ENCODE measurements at regions not wholly inside any gene's neighbourhood (a gene's known extent, or its start where the extent isn't known, plus 50 kb on each side); places are given as distances from the start of the nearest gene placed in this dataset.

DNA sequence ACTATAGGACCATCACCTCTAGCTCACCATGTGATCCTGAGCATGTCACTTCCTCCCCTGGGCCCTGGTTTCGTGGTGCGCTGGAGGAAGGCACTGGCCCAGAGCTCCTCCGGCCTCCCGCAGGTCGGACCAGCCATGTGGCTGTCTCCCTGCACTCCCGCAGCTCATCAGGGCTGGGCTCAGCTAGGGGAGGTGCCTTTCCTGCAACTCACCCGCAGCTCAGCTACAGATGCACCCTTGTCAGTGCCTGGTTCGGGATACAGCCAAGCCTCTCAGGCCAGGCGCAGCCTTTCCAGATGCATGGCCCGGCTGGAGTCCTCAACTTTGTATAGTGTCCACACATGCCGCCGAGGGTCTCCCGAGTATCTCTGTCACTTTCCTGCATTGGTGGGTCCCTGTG is 138.2 kb upstream of the VSTM2B start:
- no peaks in the 10 kb centered on the region for H3K9me3 Mint-ChIP-seq
- no peaks in the 10 kb centered on the region for H3K4me1 Mint-ChIP-seq
- DNase-seq, result no peak
- ChIA-PET POLR2A (no interaction called here), CTCF (no interaction called here)
- H3K4me3 Mint-ChIP-seq, result no peak overlapping the region
- no peaks in the 10 kb centered on the region for H3K36me3 Mint-ChIP-seq (ENCODE audit: low read depth)
- no peak overlapping the region for H3K27ac Mint-ChIP-seq
- no peaks in the 10 kb centered on the region for H3K27me3 Mint-ChIP-seq

DNA sequence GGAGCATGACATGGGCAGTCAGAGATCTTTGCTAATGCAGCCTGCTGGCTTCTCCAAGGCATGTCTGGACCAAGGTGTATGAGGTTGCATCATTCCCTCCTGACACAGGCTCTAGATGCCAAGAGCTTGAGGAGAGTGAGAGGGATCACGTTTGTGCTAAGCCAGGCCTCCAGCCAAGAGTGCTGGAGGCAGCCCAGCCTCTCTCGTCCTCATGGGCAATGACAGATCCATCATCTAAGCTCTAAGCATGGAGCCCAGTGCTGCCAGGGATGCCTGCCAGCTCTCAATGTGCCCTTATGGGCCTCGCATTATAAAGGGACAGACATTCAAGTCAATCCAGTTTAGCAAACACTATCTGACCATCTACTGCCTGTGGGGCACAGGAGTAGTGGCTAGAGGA is 136.3 kb upstream of the VSTM2B start:
- Mint-ChIP-seq H3K27ac (no peak overlapping the region), H3K4me3 (no peak overlapping the region), H3K36me3 (ENCODE audit: low read depth) (no peaks in the 10 kb centered on the region), H3K9me3 (no peaks in the 10 kb centered on the region), H3K4me1 (no peaks in the 10 kb centered on the region), H3K27me3 (no peaks in the 10 kb centered on the region)
- no peak for DNase-seq
- POLR2A ChIA-PET, result no interaction called here
- CTCF ChIA-PET, result no interaction called here

DNA sequence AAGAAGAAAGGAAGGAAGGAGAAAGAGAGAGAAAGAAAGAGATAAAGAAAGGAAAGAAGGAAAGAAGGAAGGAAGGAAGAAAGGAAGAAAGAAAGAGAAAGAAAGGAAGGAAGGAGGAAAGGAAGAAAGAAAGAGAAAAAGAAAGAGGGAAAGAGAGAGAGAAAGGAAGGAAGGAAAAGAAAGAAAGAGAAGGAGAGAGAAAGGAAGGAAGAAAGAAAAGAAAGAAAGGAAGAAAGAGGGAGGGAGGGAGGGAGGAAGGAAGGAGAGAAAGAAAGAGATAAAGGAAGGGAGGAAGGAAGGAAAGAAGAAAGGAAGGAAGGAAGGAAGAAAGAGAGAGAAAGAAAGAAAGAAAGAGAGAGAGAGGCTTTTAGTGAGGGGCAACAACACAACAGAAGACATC is 135.1 kb upstream of the VSTM2B start:
- no peaks in the 10 kb centered on the region for H3K9me3 Mint-ChIP-seq

DNA sequence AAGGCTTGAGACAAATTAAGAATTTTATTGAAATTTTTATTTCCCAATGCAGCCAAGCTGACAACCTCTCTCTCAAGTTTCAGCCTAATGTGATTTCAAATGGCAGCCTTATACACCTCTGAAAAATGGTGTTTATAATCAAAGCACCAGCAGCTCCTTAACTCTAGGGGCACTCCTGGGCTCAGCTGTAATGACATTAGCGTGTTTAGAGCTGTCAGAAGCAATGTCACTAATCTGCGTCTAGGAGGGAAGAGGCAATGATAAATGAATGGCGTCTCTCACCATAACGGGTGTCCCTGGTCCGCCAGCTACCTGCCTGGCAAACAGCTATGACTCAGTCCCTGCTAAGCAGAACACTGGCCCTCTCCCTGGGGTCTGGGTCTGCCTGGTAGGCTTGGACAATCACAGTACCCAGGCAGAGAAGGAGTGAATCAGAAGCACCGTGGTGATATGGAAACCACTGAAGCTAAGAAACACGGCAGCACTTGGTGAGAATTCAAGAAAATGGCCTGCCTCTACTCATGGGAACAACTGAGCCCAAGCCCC is 131.8 kb upstream of the VSTM2B start:
- Mint-ChIP-seq H3K4me3 (no peak overlapping the region), H3K36me3 (ENCODE audit: low read depth) (no peaks in the 10 kb centered on the region), H3K27me3 (no peaks in the 10 kb centered on the region), H3K27ac (no peak overlapping the region), H3K9me3 (no peaks in the 10 kb centered on the region), H3K4me1 (no peaks in the 10 kb centered on the region)
- DNase-seq, result no peak
- ChIA-PET POLR2A (no interaction called here), CTCF (no interaction called here)

More for the DNA sequence above, 135.1 kb upstream of the VSTM2B start:
- ChIA-PET POLR2A (no interaction called here), CTCF (no interaction called here)
- H3K27ac Mint-ChIP-seq, result no peak overlapping the region
- H3K4me3 Mint-ChIP-seq, result no peak overlapping the region
- H3K36me3 Mint-ChIP-seq (ENCODE audit: low read depth), result no peaks in the 10 kb centered on the region
- H3K4me1 Mint-ChIP-seq, result no peaks in the 10 kb centered on the region
- no peak for DNase-seq
- H3K27me3 Mint-ChIP-seq, result no peaks in the 10 kb centered on the region

DNA sequence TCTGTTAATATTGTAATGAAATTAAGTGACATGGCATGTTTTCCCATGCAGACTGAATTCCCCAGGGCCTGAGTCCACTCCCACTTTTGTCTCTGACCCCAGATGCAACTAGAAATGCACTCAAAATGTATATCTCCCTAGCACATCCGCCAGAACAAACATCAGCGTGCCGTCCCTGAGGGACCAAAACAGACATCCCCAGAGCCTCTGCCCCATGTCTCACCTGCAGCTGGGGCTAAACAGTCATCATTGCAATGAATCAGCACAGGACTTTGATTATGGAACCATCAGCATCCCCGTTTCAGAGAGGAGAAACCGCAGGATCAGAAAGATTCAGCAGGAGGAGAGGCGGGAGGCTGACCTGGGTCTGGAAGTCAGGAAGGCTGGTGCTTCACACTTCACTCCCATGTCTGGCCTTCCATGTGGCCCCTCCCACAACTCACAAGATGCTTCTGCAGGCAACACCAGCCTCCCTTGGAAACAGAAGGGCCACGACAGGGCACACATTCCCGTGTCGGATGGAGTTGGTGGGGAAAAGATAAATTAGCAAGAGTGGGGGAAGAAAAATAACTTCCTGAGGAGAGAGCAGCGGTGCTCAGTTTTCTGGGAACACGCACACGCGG is 130.6 kb upstream of the VSTM2B start:
- DNase-seq, result no peak
- no peak overlapping the region for H3K4me3 Mint-ChIP-seq
- ChIA-PET CTCF (no interaction called here), POLR2A (no interaction called here)
- H3K9me3 Mint-ChIP-seq, result no peaks in the 10 kb centered on the region
- H3K36me3 Mint-ChIP-seq (ENCODE audit: low read depth), result no peaks in the 10 kb centered on the region
- H3K27me3 Mint-ChIP-seq, result no peaks in the 10 kb centered on the region
- H3K4me1 Mint-ChIP-seq, result no peaks in the 10 kb centered on the region
- H3K27ac Mint-ChIP-seq, result no peak overlapping the region

DNA sequence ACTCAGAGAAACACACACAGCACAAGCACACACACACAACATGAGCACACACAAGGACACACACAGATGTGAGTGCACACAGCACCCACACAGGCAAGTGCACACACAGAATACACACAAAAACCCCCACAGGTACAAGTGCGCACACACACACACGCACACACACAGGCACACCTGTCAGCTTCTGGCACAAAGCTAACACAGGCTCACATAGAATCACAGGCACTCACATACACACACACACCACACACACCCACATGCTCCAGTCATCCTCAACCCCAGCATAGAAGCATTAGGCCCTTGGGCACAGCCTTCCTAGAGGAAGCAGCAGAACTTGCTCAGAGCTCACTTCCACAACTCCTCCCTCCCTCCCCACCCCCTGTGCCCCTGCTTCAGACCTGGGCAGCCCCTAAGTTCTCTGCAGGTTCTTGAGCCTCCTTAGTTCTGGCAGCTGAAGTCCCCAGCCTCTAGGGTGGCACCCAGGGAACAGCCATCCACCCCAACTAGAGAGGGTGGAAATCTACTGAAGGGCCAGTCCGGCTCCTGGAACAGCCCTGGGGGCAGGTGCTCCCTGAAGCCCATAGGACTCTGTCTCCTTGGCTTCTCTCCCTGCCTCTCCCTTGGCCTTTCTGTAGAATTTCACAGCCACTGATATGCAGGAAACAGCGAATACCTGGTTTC is 129.9 kb upstream of the VSTM2B start:
- Mint-ChIP-seq H3K36me3 (ENCODE audit: low read depth) (no peaks in the 10 kb centered on the region), H3K4me3 (no peak overlapping the region), H3K4me1 (no peaks in the 10 kb centered on the region), H3K27ac (no peak overlapping the region), H3K27me3 (no peaks in the 10 kb centered on the region), H3K9me3 (no peaks in the 10 kb centered on the region)
- ChIA-PET CTCF (no interaction called here), POLR2A (no interaction called here)
- DNase-seq, result no peak

DNA sequence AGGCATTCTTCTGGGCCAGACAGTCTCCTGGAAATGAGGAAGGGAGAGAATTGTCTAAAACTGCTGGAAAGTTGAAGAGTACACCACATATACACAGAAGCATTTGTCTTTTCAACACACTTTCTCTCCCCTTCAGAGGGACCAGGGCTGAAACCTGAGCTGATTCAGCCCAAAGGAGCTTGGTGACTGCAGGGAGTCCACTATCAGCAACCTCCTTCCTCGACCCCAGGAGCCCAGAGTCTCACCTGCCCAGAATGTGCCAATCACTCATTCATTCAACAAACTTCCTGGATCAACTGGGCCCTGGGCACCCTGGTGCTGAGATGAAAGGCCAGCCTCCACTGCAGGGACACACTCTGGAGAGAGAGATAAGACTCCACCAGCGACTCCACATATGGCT is 128.9 kb upstream of the VSTM2B start:
- no peak for DNase-seq
- Mint-ChIP-seq H3K27ac (no peak overlapping the region), H3K9me3 (no peaks in the 10 kb centered on the region), H3K36me3 (ENCODE audit: low read depth) (no peaks in the 10 kb centered on the region), H3K4me3 (no peak overlapping the region), H3K27me3 (no peaks in the 10 kb centered on the region), H3K4me1 (no peaks in the 10 kb centered on the region)
- POLR2A ChIA-PET, result no interaction called here
- CTCF ChIA-PET, result no interaction called here

DNA sequence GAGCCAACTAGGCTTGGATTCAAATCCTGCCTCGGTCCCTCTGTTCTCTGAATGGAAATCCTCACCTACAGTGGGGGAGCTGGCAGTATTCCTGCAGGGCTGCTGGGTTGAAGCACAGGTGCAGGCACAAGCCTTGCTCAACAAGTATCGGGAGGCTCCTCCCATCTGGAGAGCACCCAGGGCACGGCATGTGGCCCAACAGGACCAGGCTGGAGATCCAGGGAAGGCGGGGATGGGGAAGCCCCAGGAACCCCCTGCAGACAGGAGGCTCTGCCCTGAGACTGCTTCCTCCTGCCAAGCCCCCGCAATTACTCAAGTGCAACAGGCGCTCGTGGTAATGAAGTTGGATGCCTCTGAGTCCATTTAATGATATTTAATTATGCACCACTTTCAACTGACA is 128.0 kb upstream of the VSTM2B start:
- H3K27me3 Mint-ChIP-seq, result no peaks in the 10 kb centered on the region
- ChIA-PET POLR2A (no interaction called here), CTCF (no interaction called here)
- H3K4me3 Mint-ChIP-seq, result no peak overlapping the region
- DNase-seq, result no peak
- H3K9me3 Mint-ChIP-seq, result no peaks in the 10 kb centered on the region
- H3K4me1 Mint-ChIP-seq, result no peaks in the 10 kb centered on the region
- H3K36me3 Mint-ChIP-seq (ENCODE audit: low read depth), result no peaks in the 10 kb centered on the region
- H3K27ac Mint-ChIP-seq, result no peak overlapping the region

DNA sequence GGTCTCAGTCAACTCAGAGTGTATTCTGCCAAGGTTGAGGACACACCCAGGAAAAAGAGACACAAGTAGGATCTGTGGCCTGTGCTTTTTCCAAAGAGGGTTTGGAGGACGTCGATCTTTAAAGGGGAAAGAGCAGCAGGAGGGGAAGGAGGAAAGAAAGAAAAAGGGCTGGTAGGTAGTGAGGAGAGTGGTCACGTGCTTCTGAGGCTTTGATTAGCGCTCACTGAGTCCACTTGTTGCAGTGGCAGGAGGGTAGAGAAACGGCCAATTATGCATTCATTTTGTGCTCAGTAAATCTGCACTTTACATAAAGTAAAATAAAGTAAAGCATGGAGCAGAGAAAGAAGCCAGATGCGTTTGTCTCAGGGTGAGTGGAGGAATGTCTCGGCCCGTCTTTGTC is 126.0 kb upstream of the VSTM2B start:
- H3K27ac Mint-ChIP-seq, result no peak overlapping the region
- no peak for DNase-seq

DNA sequence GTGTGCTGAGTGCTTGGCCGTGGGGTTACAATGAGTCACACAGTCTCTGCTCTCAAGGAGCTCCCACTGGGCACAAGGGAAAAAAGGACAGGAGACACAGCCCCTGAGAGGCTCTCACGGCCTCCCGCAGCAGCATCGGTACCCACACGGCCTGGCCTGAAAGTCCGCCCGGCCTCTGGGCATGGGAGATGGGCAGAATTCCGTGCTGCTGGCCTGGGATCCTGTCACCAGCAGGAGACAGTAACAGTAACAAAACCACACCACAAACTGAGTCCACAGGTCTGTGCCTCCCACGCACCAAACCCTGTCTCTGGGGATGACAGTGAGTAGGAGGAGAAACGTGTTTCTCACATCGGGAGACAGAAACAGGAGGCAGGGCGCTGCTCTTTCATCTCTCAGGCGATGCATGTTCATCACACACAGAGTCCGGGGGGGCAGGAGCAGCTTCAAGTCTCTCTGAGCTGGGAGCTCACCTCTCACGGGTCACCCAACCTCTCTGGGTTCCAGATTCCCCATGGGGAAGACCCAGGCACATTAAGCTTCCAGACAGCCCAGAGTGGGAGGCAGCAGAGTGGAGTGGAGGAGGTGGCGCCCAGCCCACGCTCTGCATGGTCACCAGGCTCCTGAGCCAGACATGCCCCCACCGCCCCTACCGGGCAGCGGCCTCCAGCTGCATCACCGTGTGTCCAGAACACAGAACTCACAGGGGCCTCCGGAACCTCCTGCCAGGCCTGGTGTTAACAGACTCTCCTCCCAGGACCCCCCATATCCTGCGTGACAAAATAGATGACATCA is 124.7 kb upstream of the VSTM2B start:
- Mint-ChIP-seq H3K27ac (no peak overlapping the region), H3K36me3 (ENCODE audit: low read depth) (no peaks in the 10 kb centered on the region), H3K27me3 (peaks cover 7% of the 10 kb centered on the region), H3K4me1 (no peaks in the 10 kb centered on the region), H3K4me3 (no peak overlapping the region), H3K9me3 (no peaks in the 10 kb centered on the region)
- CTCF ChIA-PET, result no interaction called here
- POLR2A ChIA-PET, result no interaction called here
- no peak for DNase-seq

More for the DNA sequence above, 126.0 kb upstream of the VSTM2B start:
- ChIA-PET POLR2A (no interaction called here), CTCF (no interaction called here)
- Mint-ChIP-seq H3K4me3 (no peak overlapping the region), H3K9me3 (no peaks in the 10 kb centered on the region), H3K4me1 (no peaks in the 10 kb centered on the region), H3K36me3 (ENCODE audit: low read depth) (no peaks in the 10 kb centered on the region), H3K27me3 (peaks cover 3% of the 10 kb centered on the region)

DNA sequence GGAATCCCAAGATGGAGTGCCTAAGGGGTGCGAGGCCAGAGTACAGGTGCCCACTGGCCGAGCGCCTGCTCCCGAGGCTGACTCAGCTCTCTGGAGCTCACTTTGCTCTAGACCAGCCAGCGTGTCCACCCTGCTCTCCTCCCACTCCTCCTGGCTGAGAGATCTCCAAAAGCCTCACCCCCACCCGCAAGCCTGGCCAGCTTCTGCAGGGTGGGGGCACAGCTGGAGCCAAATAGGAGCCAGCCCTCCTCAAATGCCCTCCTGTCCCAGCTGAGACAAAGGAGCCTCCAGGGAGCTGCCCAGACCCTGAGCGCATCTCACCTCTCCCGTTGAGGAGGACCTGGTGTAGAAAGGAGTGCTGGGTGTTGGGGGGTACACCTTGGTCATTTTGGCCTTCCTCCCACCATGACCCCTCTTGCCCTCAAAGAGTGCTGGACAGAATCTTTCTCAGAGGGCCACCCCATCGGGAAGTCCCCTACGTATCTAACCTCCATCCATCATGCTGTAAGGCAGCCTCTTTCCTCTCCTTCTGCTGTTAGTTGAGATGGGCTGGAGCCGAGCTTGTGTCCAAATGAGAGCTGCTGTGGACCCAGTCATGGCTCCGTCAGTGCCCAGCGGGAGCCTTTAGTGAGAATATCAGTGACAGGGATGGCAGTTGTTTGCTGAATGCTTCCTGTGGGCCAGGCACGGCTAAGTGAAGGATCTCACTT is 123.9 kb upstream of the VSTM2B start:
- Mint-ChIP-seq H3K9me3 (no peaks in the 10 kb centered on the region), H3K27ac (no peak overlapping the region), H3K4me3 (no peak overlapping the region), H3K27me3 (peaks cover 7% of the 10 kb centered on the region), H3K36me3 (ENCODE audit: low read depth) (no peaks in the 10 kb centered on the region), H3K4me1 (no peaks in the 10 kb centered on the region)
- CTCF ChIA-PET, result no interaction called here
- no peak for DNase-seq
- POLR2A ChIA-PET, result interaction anchor here (0.6 kb wide), 1 partner anchor 568 kb away, joined by 3 read pairs; no protein-coding TSS in a partner anchor

DNA sequence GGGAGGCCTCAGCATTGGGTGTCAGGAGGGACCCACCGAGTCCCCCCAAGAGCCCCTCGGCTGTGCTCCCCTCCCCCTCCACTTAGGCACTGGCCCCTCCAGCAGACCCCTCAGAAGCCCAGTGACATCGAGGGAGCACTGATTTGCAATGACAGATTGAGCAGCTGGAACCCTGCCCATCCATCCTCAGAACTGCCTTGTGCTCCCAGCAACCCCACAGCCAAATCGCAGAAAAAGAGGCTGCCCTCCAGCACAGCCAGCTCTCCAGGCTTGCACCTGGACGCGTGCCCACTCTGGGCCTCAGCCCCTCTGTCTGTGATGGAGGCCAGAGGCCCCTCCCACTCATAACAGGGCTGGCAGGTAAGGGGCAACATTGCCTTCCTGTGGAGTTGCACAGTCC is 123.2 kb upstream of the VSTM2B start:
- no peaks in the 10 kb centered on the region for H3K4me1 Mint-ChIP-seq
- no peaks in the 10 kb centered on the region for H3K36me3 Mint-ChIP-seq (ENCODE audit: low read depth)
- H3K27ac Mint-ChIP-seq, result no peak overlapping the region
- no peaks in the 10 kb centered on the region for H3K9me3 Mint-ChIP-seq
- ChIA-PET POLR2A (no interaction called here), CTCF (no interaction called here)
- peaks cover 7% of the 10 kb centered on the region for H3K27me3 Mint-ChIP-seq
- no peak overlapping the region for H3K4me3 Mint-ChIP-seq
- no peak for DNase-seq

DNA sequence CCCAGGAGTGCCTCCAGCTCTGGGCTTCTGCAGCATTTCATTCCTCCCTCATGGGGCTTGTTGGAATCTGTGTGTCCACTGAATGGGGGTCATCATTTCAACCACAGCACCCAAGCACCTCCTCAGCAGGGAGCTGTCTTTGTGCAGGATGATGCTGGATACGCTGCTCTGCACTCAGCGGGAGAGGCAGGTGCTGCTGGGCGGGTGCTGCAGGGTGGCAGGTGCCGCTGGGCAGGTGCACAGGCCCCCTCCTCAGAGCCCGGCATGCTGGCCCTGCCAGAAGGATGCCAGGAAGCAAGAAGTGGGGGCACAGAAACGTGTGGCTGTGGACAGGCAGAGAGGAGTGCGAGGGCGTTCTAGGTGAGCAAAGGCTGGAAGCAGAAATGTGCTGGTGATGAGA is 121.8 kb upstream of the VSTM2B start:
- no peak for DNase-seq
- H3K27me3 Mint-ChIP-seq, result peaks cover 7% of the 10 kb centered on the region
- H3K4me3 Mint-ChIP-seq, result no peak overlapping the region
- H3K9me3 Mint-ChIP-seq, result no peaks in the 10 kb centered on the region
- ChIA-PET POLR2A (no interaction called here), CTCF (no interaction called here)
- no peak overlapping the region for H3K27ac Mint-ChIP-seq
- H3K36me3 Mint-ChIP-seq (ENCODE audit: low read depth), result no peaks in the 10 kb centered on the region
- H3K4me1 Mint-ChIP-seq, result no peaks in the 10 kb centered on the region
